H1 (cell line): ENCODE measurements at regions not wholly inside any gene's neighbourhood (a gene's known extent, or its start where the extent isn't known, plus 50 kb on each side); places are given as distances from the start of the nearest gene placed in this dataset.

ENCODE experiments used
- CTCF ChIA-PET: fragments of 300-600 bp; sonication (Branson Sonifier 250); formaldehyde crosslinking; loops from one replicate; lab custom pipeline; 2021; ENCODE audit not compliant: partially characterized antibody; lab: Charles Lee
- POLR2A ChIA-PET: fragments of 300-600 bp; sonication (Branson Sonifier 250); formaldehyde crosslinking; loops from one replicate; lab custom pipeline; 2021; ENCODE audit warnings: inconsistent platforms; ENCODE audit not compliant: partially characterized antibody; lab: Charles Lee
- DNase-seq, 2 experiments: peaks; one replicate each; pipeline versions ENCODE4 v3.0.0 to v3.0.0-alpha.2; 2010 to 2022; ENCODE audit warnings: low spot score in 2 of 2, low read depth in 1 of 2, mixed read lengths in 1 of 2
- FAIRE-seq: peaks from 2 replicates; lab custom pipeline; 2011; peaks lifted over from hg19 to GRCh38; lab: Jason Lieb, UNC
- H2AFZ ChIP-seq: 2 replicates; pipeline ENCODE4 v1.8.1; 2012; ENCODE audit warnings: low read length, inconsistent platforms
- H2AK5ac ChIP-seq: 2 replicates; pipeline ENCODE4 v1.6.1; 2013; ENCODE audit warnings: low read depth, low read length
- H2BK120ac ChIP-seq: replicated peaks from 2 replicates; pipeline ENCODE3; 2013; ENCODE audit warnings: low read depth, low read length, inconsistent platforms
- H2BK12ac ChIP-seq: 2 replicates; pipeline ENCODE4 v1.6.1; 2013; ENCODE audit warnings: low read depth, low read length
- H2BK15ac ChIP-seq: 2 replicates; pipeline ENCODE4 v1.6.1; 2013; ENCODE audit warnings: low read length
- H2BK20ac ChIP-seq: 2 replicates; pipeline ENCODE4 v1.6.1; 2013; ENCODE audit warnings: low read length
- H2BK5ac ChIP-seq: 2 replicates; pipeline ENCODE4 v1.6.1; 2013; ENCODE audit warnings: low read depth, low read length
- H3K14ac ChIP-seq: 2 replicates; pipeline ENCODE4 v1.6.1; 2013; ENCODE audit warnings: inconsistent platforms; ENCODE audit not compliant: insufficient read length
- H3K18ac ChIP-seq: 2 replicates; pipeline ENCODE4 v1.6.1; 2013; ENCODE audit warnings: low read length; ENCODE audit errors: extremely low read depth
- H3K23ac ChIP-seq: 2 replicates; pipeline ENCODE4 v1.6.1; 2013; ENCODE audit warnings: inconsistent platforms; ENCODE audit not compliant: insufficient read length
- H3K23me2 ChIP-seq: 2 replicates; pipeline ENCODE4 v1.6.1; 2013; ENCODE audit warnings: low read depth, low read length
- H3K27ac ChIP-seq: 2 replicates; pipeline ENCODE4 v1.6.1; 2011; ENCODE audit warnings: low read depth, low read length, inconsistent platforms
- H3K27me3 ChIP-seq, 4 experiments: replicated peaks in 1 of 4; 1 replicate in 1 of 4; 2 replicates in 3 of 4; pipeline versions ENCODE4 v1.6.1 to v1.8.1; 2011 to 2013; ENCODE audit warnings: low read length in 3 of 4, mild to moderate bottlenecking in 3 of 4, inconsistent platforms in 2 of 4, mixed read lengths in 2 of 4, moderate library complexity in 1 of 4; ENCODE audit not compliant: control insufficient read depth in 3 of 4, insufficient read depth in 3 of 4; ENCODE audit errors: extremely low read depth in 1 of 4
- H3K36me3 ChIP-seq, 4 experiments: 2 replicates each; pipeline versions ENCODE4 v1.6.1 to v1.8.1; 2011 to 2013; ENCODE audit warnings: mild to moderate bottlenecking in 4 of 4, low read length in 3 of 4, moderate library complexity in 2 of 4, control low read depth in 1 of 4, inconsistent platforms in 1 of 4; ENCODE audit not compliant: insufficient read depth in 4 of 4, control insufficient read depth in 2 of 4
- H3K4ac ChIP-seq: replicated peaks from 2 replicates; pipeline ENCODE3; 2013; ENCODE audit warnings: low read length, low read depth, mixed read lengths, inconsistent platforms; ENCODE audit not compliant: insufficient read length
- H3K4me1 ChIP-seq, 4 experiments: replicated peaks in 1 of 4; 1 replicate in 1 of 4; 2 replicates in 3 of 4; pipeline versions ENCODE4 v1.6.1 to v1.8.1; 2011 to 2013; ENCODE audit warnings: low read length in 3 of 4, inconsistent platforms in 2 of 4, mixed read lengths in 1 of 4; ENCODE audit not compliant: insufficient read depth in 4 of 4, control insufficient read depth in 3 of 4
- H3K4me2 ChIP-seq, 2 experiments: 2 replicates each; pipeline versions ENCODE4 v1.6.1 to v1.8.1; 2011 to 2013; ENCODE audit warnings: low read depth in 2 of 2, low read length in 2 of 2, control low read depth in 1 of 2, inconsistent platforms in 1 of 2, mild to moderate bottlenecking in 1 of 2; ENCODE audit not compliant: insufficient read depth in 1 of 2
- H3K4me3 ChIP-seq, 4 experiments: fragments of 200-600, 300-600 bp in 1 of 4; sonication (generic), shearing (Covaris generic), sonication (Bioruptor Twin) in 1 of 4; 2 replicates each; pipeline versions ENCODE4 v1.5.1 to v1.8.1; 2011 to 2016; ENCODE audit warnings: low read length in 4 of 4, low read depth in 3 of 4, control low read depth in 2 of 4, inconsistent platforms in 2 of 4, mild to moderate bottlenecking in 2 of 4, mixed read lengths in 1 of 4, moderate library complexity in 1 of 4; ENCODE audit not compliant: insufficient read depth in 2 of 4; ENCODE audit errors: extremely low read depth in 1 of 4
- H3K56ac ChIP-seq: replicated peaks from 2 replicates; pipeline ENCODE3; 2013; ENCODE audit warnings: low read depth, mild to moderate bottlenecking, mixed read lengths, low read length, inconsistent platforms; ENCODE audit not compliant: insufficient read length
- H3K79me1 ChIP-seq: 2 replicates; pipeline ENCODE4 v1.6.1; 2013; ENCODE audit warnings: low read depth, low read length, control low read depth
- H3K79me2 ChIP-seq, 2 experiments: 2 replicates each; pipeline versions ENCODE4 v1.6.1 to v1.8.1; 2012 to 2013; ENCODE audit warnings: low read length in 2 of 2, mild to moderate bottlenecking in 2 of 2, inconsistent platforms in 1 of 2; ENCODE audit not compliant: insufficient read depth in 2 of 2, control insufficient read depth in 1 of 2
- H3K9ac ChIP-seq, 4 experiments: replicated peaks in 1 of 4; 1 replicate in 1 of 4; 2 replicates in 3 of 4; pipeline versions ENCODE4 v1.6.1 to v1.8.1; 2011 to 2013; ENCODE audit warnings: low read depth in 3 of 4, low read length in 3 of 4, control low read depth in 2 of 4, mild to moderate bottlenecking in 2 of 4, moderate library complexity in 2 of 4, inconsistent platforms in 1 of 4; ENCODE audit errors: extremely low read depth in 1 of 4
- H3K9me3 ChIP-seq, 2 experiments: 2 replicates each; pipeline versions ENCODE4 v1.6.1 to v1.8.1; 2012 to 2013; ENCODE audit warnings: mild to moderate bottlenecking in 2 of 2, moderate library complexity in 2 of 2, control low read depth in 1 of 2, inconsistent platforms in 1 of 2, low read depth in 1 of 2, low read length in 1 of 2, mixed read lengths in 1 of 2; ENCODE audit not compliant: insufficient read depth in 2 of 2
- H4K20me1 ChIP-seq, 2 experiments: replicated peaks in 1 of 2; 2 replicates each; pipeline versions ENCODE3 to v1.8.1; 2011 to 2013; ENCODE audit warnings: inconsistent platforms in 2 of 2, low read length in 2 of 2, mild to moderate bottlenecking in 1 of 2; ENCODE audit not compliant: insufficient read depth in 2 of 2, control insufficient read depth in 1 of 2
- H4K5ac ChIP-seq: 2 replicates; pipeline ENCODE4 v1.6.1; 2013; ENCODE audit warnings: low read length, low read depth, mixed read lengths, inconsistent platforms; ENCODE audit not compliant: insufficient read length
- H4K8ac ChIP-seq: 2 replicates; pipeline ENCODE4 v1.8.0; 2013; ENCODE audit warnings: mild to moderate bottlenecking, moderate library complexity, low read length, inconsistent platforms; ENCODE audit not compliant: insufficient read depth; ENCODE audit errors: extremely low read depth
- H4K91ac ChIP-seq: replicated peaks from 2 replicates; pipeline ENCODE3; 2013; ENCODE audit warnings: low read length, mixed read lengths, inconsistent platforms; ENCODE audit not compliant: insufficient read length
- ASH2L ChIP-seq: fragments of 200-600, 300-600 bp; sonication (generic); IDR thresholded peaks from one replicate; pipeline ENCODE4 v1.7.1; 2017; ENCODE audit warnings: low read length
- CEBPB ChIP-seq: IDR thresholded peaks from 2 replicates; pipeline ENCODE4 v1.6.1; 2012; ENCODE audit warnings: low read depth, low read length
- MAFK ChIP-seq: IDR thresholded peaks from 2 replicates; pipeline ENCODE4 v1.6.1; 2012; ENCODE audit warnings: low read depth, mild to moderate bottlenecking, improper control_type of control experiment, low read length
- WGBS, 2 experiments: shearing (Covaris generic) in 1 of 2; methylation state at CpG; one replicate each; pipeline versions ENCODE4 v1.1.6 to v1.1.7; 2013 to 2015; ENCODE audit warnings: low lambda C conversion rate in 2 of 2, mixed read lengths in 2 of 2, inconsistent platforms in 1 of 2, low coverage in 1 of 2, missing lambda C conversion rate in 1 of 2; ENCODE audit not compliant: insufficient replicate concordance in 2 of 2, insufficient coverage in 1 of 2, insufficient read length in 1 of 2; ENCODE audit errors: extremely low coverage in 1 of 2, missing lambda C conversion rate in 1 of 2; 5-methylcytosine and 5-hydroxymethylcytosine counted together

DNA sequence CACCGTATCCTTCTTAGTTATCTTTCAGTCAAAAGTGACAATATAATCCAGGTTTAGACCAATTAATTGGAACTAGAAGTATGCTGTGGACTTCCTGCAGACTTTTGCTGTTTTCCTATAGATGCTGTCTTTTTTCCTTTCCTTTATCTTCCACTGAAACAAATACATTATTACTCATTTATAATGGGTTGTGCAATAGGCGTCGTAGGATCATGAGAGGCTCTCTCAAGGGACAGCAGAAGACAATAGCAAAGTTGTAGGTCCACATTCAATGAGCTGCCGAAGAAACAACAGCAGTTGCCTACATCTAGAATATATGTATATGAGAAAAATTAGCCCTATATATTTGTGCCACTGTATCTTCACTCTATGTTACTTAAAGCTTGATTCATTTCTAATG is 371.6 kb downstream of the AMY1C start:
- Histone ChIP-seq H3K4me2 (no peak overlapping the region), H2BK120ac (no peak overlapping the region), H3K9ac (no peak overlapping the region), H4K91ac (no peak overlapping the region), H3K18ac (no peak overlapping the region), H3K27me3 (no peaks in the 10 kb centered on the region), H3K23me2 (no peaks in the 10 kb centered on the region), H3K4me1 (no peaks in the 10 kb centered on the region), H4K20me1 (no peaks in the 10 kb centered on the region), H3K56ac (no peak overlapping the region), H2BK20ac (no peak overlapping the region), H3K79me2 (no peaks in the 10 kb centered on the region), H4K5ac (no peak overlapping the region), H2BK15ac (no peak overlapping the region), H3K23ac (no peak overlapping the region), H3K4me3 (no peak overlapping the region), H2AK5ac (no peak overlapping the region), H3K36me3 (no peaks in the 10 kb centered on the region), H2AFZ (no peak overlapping the region), H3K79me1 (no peaks in the 10 kb centered on the region), H3K4ac (no peak overlapping the region), H3K9me3 (no peaks in the 10 kb centered on the region), H3K14ac (no peak overlapping the region), H2BK5ac (no peak overlapping the region), H3K27ac (no peak overlapping the region), H4K8ac (no peak overlapping the region), H2BK12ac (no peak overlapping the region)
- POLR2A ChIA-PET = no interaction called here
- no peak for DNase-seq
- FAIRE-seq = no peak
- peak; percentile 70; the same call in 1 of the 2 replicates for TF ChIP-seq CEBPB
- no peak for TF ChIP-seq MAFK
- no peak for TF ChIP-seq ASH2L
- CTCF ChIA-PET = interaction anchor here (0.7 to 2.3 kb wide), 2 partner anchors 11 to 13 kb away, joined by 3 to 10 read pairs; no protein-coding TSS in a partner anchor
- WGBS, 2 experiments = 86% methylated on average over 4 of the region's 4 CpGs; no CpG with 5 or more reads in 1 of the 2 experiments
